K562 (cell line): ENCODE measurements at regions not wholly inside any gene's neighbourhood (a gene's known extent, or its start where the extent isn't known, plus 50 kb on each side); places are given as distances from the start of the nearest gene placed in this dataset.

Experiments used
- ATF3 ChIP-seq, 2 experiments: fragments of 450-650 bp in 1 of 2; sonication (generic) in 1 of 2; formaldehyde crosslinking in 1 of 2; IDR thresholded peaks in 1 of 2; conservative IDR thresholded peaks in 1 of 2; 2 replicates each; pipeline versions ENCODE4 v1.6.1 to v1.8.1; 2016 to 2023; ENCODE audit warnings: mild to moderate bottlenecking in 2 of 2, moderate library complexity in 2 of 2, inconsistent platforms in 1 of 2, missing genetic modification reagents in 1 of 2
- CEBPB ChIP-seq: fragments of 450-650 bp; IDR thresholded peaks from 2 replicates; pipeline ENCODE4 v1.6.1; 2016; ENCODE audit warnings: missing genetic modification characterization, missing compliant biosample characterization
- EHMT2 ChIP-seq: fragments of 450-650 bp; IDR thresholded peaks from 2 replicates; pipeline ENCODE4 v1.6.1; 2018; ENCODE audit warnings: antibody characterized with exemption
- FIP1L1 ChIP-seq: fragments of 200-400 bp; formaldehyde crosslinking; IDR thresholded peaks from 2 replicates; pipeline ENCODE4 v1.6.1; 2018; ENCODE audit warnings: mild to moderate bottlenecking, low read depth, low read length; ENCODE audit not compliant: poor library complexity, severe bottlenecking
- GATAD2A ChIP-seq: fragments of 450-650 bp; IDR thresholded peaks from 2 replicates; pipeline ENCODE4 v1.6.1; 2017
- HDAC2 ChIP-seq: fragments of 450-650 bp; IDR thresholded peaks from 2 replicates; pipeline ENCODE4 v1.6.1; 2016; ENCODE audit warnings: mild to moderate bottlenecking
- HDGF ChIP-seq: fragments of 450-650 bp; IDR thresholded peaks from 2 replicates; pipeline ENCODE4 v1.6.1; 2016
- HES1 ChIP-seq: fragments of 450-650 bp; IDR thresholded peaks from 2 replicates; pipeline ENCODE4 v1.6.1; 2016; ENCODE audit warnings: low read depth, mild to moderate bottlenecking, moderate library complexity
- MTA3 ChIP-seq: fragments of 450-650 bp; formaldehyde crosslinking; IDR thresholded peaks from 2 replicates; pipeline ENCODE4 v1.6.1; 2017; ENCODE audit warnings: mild to moderate bottlenecking, borderline replicate concordance
- MYBL2 ChIP-seq, 2 experiments: fragments of 450-650 bp in 1 of 2; sonication (generic) in 1 of 2; formaldehyde crosslinking in 1 of 2; IDR thresholded peaks; 2 replicates each; pipeline versions ENCODE4 v1.6.1 to v1.8.1; 2017 to 2022; ENCODE audit warnings: borderline replicate concordance in 1 of 2, inconsistent platforms in 1 of 2, low read depth in 1 of 2, mild to moderate bottlenecking in 1 of 2, missing genetic modification reagents in 1 of 2, moderate library complexity in 1 of 2
- NFE2L1 ChIP-seq: fragments of 450-650 bp; IDR thresholded peaks from 2 replicates; pipeline ENCODE4 v1.6.1; 2016; ENCODE audit warnings: missing genetic modification characterization, low read depth, mild to moderate bottlenecking, missing compliant biosample characterization, moderate library complexity, borderline replicate concordance
- NR2C2 ChIP-seq, 2 experiments: fragments of 200-800 bp in 1 of 2; sonication (Bioruptor generic) in 1 of 2; sonication (generic) in 1 of 2; formaldehyde crosslinking in 1 of 2; IDR thresholded peaks; 2 replicates each; pipeline versions ENCODE4 v1.6.1 to v1.8.0; 2016 to 2022; ENCODE audit warnings: mild to moderate bottlenecking in 1 of 2, missing compliant biosample characterization in 1 of 2, missing genetic modification characterization in 1 of 2, missing genetic modification reagents in 1 of 2
- POLR2AphosphoS5 ChIP-seq: IDR thresholded peaks from 2 replicates; pipeline ENCODE4 v1.6.1; 2011; ENCODE audit warnings: mild to moderate bottlenecking, low read depth, low read length, moderate library complexity; ENCODE audit not compliant: control insufficient read depth, insufficient read depth
- RAD21 ChIP-seq, 2 experiments: fragments of 250-450 bp in 1 of 2; fragments of 450-650 bp in 1 of 2; sonication (Bioruptor Pico) in 1 of 2; formaldehyde crosslinking in 1 of 2; IDR thresholded peaks in 1 of 2; conservative IDR thresholded peaks in 1 of 2; 2 replicates each; pipeline versions ENCODE4 v1.4.0 to v1.8.0; 2020 to 2022; ENCODE audit warnings: mild to moderate bottlenecking in 2 of 2, moderate library complexity in 1 of 2
- RFX5 ChIP-seq: IDR thresholded peaks from 2 replicates; pipeline ENCODE4 v1.6.1; 2011; ENCODE audit warnings: low read depth, mild to moderate bottlenecking, improper control_type of control experiment, low read length
- SMAD2 ChIP-seq: fragments of 150-350 bp; IDR thresholded peaks from 2 replicates; pipeline ENCODE4 v1.6.1; 2014; ENCODE audit warnings: low read depth, mild to moderate bottlenecking, low read length
- SMARCA4 ChIP-seq: fragments of 450-650 bp; IDR thresholded peaks from 2 replicates; pipeline ENCODE4 v1.6.1; 2016
- STAT5A ChIP-seq: IDR thresholded peaks from 2 replicates; pipeline ENCODE4 v1.6.1; 2012; ENCODE audit warnings: low read length, inconsistent platforms, borderline replicate concordance
- TCF3 ChIP-seq: sonication (generic); formaldehyde crosslinking; IDR thresholded peaks from 2 replicates; pipeline ENCODE4 v1.4.0; 2020; ENCODE audit warnings: mild to moderate bottlenecking, missing genetic modification reagents
- TCF7L2 ChIP-seq: fragments of 150-350 bp; IDR thresholded peaks from 2 replicates; pipeline ENCODE4 v1.6.1; 2016; ENCODE audit warnings: low read depth, mild to moderate bottlenecking, low read length, moderate library complexity
- THAP7 ChIP-seq: fragments of 250-450 bp; sonication (Bioruptor Pico); IDR thresholded peaks from 2 replicates; pipeline ENCODE4 v1.5.0; 2021
- ZBTB12 ChIP-seq: fragments of 250-450 bp; sonication (Bioruptor Pico); IDR thresholded peaks from 2 replicates; pipeline ENCODE4 v1.4.0; 2020
- ZNF140 ChIP-seq: fragments of 250-450 bp; sonication (Bioruptor Pico); IDR thresholded peaks from 2 replicates; pipeline ENCODE4 v1.8.0; 2021; ENCODE audit warnings: moderate library complexity, mild to moderate bottlenecking, inconsistent platforms
- ZNF224 ChIP-seq: sonication (generic); formaldehyde crosslinking; IDR thresholded peaks from 2 replicates; pipeline ENCODE4 v1.8.0; 2022; ENCODE audit warnings: mild to moderate bottlenecking, missing genetic modification reagents
- ZNF316 ChIP-seq: fragments of 450-650 bp; IDR thresholded peaks from 2 replicates; pipeline ENCODE4 v1.6.1; 2016
- ZNF696 ChIP-seq: fragments of 250-450 bp; sonication (Bioruptor Pico); conservative IDR thresholded peaks from 2 replicates; pipeline ENCODE4 v1.4.0; 2020; ENCODE audit warnings: mild to moderate bottlenecking, moderate library complexity

GRCh38 chr7:138350701-138351357, 109.2 kb upstream of the TRIM24 start (continued):
- TF ChIP-seq HES1 (no peak), NFE2L1 (tag) (no peak), FIP1L1 (no peak), EHMT2 (peak; percentile 88), NR2C2 (CRISPR knock-in tag; IDR thresholded peaks at IDR 0.05) (no peak), NR2C2 (tag; IDR thresholded peaks at IDR 0.05) (peak; percentile 39; the same call in 1 of the 2 replicates), RFX5 (no peak), ZNF140 (CRISPR knock-in tag) (0 out of 2 replicates have a peak, but pooled peaks have one; percentile 23), ATF3 (IDR thresholded peaks at IDR 0.05) (peak; percentile 98), ATF3 (CRISPR knock-in tag; conservative IDR thresholded peaks at IDR 0.05) (peak; percentile 87), TCF3 (CRISPR knock-in tag) (peak; percentile 53), SMAD2 (no peak), MYBL2 (IDR thresholded peaks at IDR 0.05; ENCODE audit: low read depth) (peak; percentile 28; the same call in 1 of the 2 replicates), MYBL2 (CRISPR knock-in tag; IDR thresholded peaks at IDR 0.05; ENCODE audit: borderline replicate concordance) (no peak), ZNF224 (CRISPR knock-in tag) (no peak), CEBPB (peak; percentile 78), THAP7 (no peak), MTA3 (peak; percentile 72), TCF7L2 (no peak), HDAC2 (no peak), HDGF (0 out of 2 replicates have a peak, but pooled peaks have one; percentile 33), RAD21 (CRISPR knock-in tag; conservative IDR thresholded peaks at IDR 0.05 in 1 of 2, IDR thresholded peaks at IDR 0.05 in 1 of 2) (peak in 1 of 2 experiments; percentile 24; a peak in 1 of 4 replicates), SMARCA4 (peak; percentile 84; the same call in 1 of the 2 replicates), GATAD2A (no peak), ZBTB12 (CRISPR knock-in tag) (no peak; the same call in 1 of the 2 replicates), STAT5A (0 out of 2 replicates have a peak, but pooled peaks have one; percentile 7), ZNF696 (CRISPR knock-in tag) (no peak), POLR2AphosphoS5 (no peak), ZNF316 (peak; percentile 100)
